Esophagus (tissue), 2 donors: ENCODE measurements at regions not wholly inside any gene's neighbourhood (a gene's known extent, or its start where the extent isn't known, plus 50 kb on each side); places are given as distances from the start of the nearest gene placed in this dataset.

Experiments
- H3K27ac ChIP-seq, 2 donors: one replicate each; pipeline ENCODE4 v1.5.1; 2013; ENCODE audit warnings: low read depth in 2 of 2, mild to moderate bottlenecking in 2 of 2, inconsistent platforms in 1 of 2, low read length in 1 of 2, moderate library complexity in 1 of 2
- H3K27me3 ChIP-seq, 2 donors: one replicate each; pipeline ENCODE4 v1.6.1; 2013; ENCODE audit warnings: low read length in 2 of 2, control low read depth in 1 of 2, mild to moderate bottlenecking in 1 of 2; ENCODE audit not compliant: insufficient read depth in 2 of 2, control insufficient read depth in 1 of 2
- H3K36me3 ChIP-seq, 2 donors: one replicate each; pipeline ENCODE4 v1.6.1; 2013; ENCODE audit warnings: low read length in 1 of 2; ENCODE audit not compliant: control insufficient read depth in 2 of 2, insufficient read depth in 2 of 2
- H3K4me1 ChIP-seq, 2 donors: one replicate each; pipeline ENCODE4 v1.6.1; 2013; ENCODE audit warnings: low read length in 1 of 2; ENCODE audit not compliant: control insufficient read depth in 2 of 2, insufficient read depth in 2 of 2
- H3K4me3 ChIP-seq, 2 donors: one replicate each; pipeline ENCODE4 v1.5.1; 2013; ENCODE audit warnings: low read length in 2 of 2, mild to moderate bottlenecking in 2 of 2, low read depth in 1 of 2, moderate library complexity in 1 of 2
- H3K9me3 ChIP-seq, 2 donors: one replicate each; pipeline ENCODE4 v1.6.1; 2013; ENCODE audit warnings: mild to moderate bottlenecking in 2 of 2, low read depth in 1 of 2, low read length in 1 of 2, moderate library complexity in 1 of 2; ENCODE audit not compliant: control insufficient read depth in 2 of 2, insufficient read depth in 1 of 2
- WGBS, 2 donors: extraction: QIAGEN DNeasy Blood & Tissue Kit; methylation state at CpG; one replicate each; pipeline ENCODE4 v1.1.7; 2013; 5-methylcytosine and 5-hydroxymethylcytosine counted together
- donor health status: healthy with polysubstance abuse.
- donor health status: Bipolar disorder and iron deficiency.

DNA sequence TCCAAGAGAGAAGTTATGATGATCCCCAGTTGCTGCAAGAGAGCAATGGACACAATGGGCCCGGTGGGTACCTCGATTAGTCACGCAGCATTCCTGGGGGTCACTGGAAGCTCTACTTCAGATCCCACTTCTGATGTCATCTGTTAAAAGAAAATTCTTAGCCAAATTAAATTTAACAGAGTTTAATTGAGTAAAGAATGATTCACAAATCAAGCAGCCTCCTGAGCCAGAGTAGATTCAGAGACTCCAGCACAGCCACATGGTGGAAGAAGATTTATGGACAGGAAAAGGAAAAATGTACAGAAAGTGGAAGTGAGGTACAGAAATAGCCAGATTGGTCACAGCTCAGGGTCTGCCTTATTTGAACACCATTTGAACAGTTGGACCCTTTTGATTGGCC, 107.5 kb downstream of the SPTSSA start:
- Histone ChIP-seq H3K9me3 (no peaks in the 10 kb centered on the region), H3K4me3 (no peak overlapping the region), H3K36me3 (no peaks in the 10 kb centered on the region), H3K27me3 (no peaks in the 10 kb centered on the region), H3K27ac (peak overlapping the region in 1 of 2 donors; percentile 31), H3K4me1 (no peaks in the 10 kb centered on the region)
- WGBS, 2 donors: 49 to 58% methylated on average over 3 of the region's 3 CpGs

DNA sequence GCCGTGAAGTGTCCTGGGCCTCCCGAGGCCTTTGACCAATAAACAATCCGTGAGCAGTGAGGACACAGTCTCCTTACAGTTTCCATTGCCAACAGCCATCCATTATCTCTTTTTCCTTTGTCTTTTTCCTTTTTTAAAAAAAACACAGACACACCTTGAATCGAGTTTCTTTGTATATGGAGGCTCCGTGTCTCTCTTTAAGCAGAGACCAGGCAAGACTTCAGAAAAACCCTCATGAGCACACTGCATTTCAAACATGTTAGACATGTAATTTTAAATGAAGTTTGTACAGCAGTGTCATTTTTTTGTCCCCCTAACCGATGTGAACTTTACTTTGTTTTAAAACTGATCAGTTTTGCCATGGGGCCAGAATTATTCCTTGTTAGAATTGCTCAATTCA, 111.1 kb downstream of the SPTSSA start:
- H3K27ac ChIP-seq: no peak overlapping the region
- 83 to 94% methylated on average over 6 of the region's 6 CpGs for WGBS, 2 donors
- H3K9me3 ChIP-seq: peaks cover 1 to 2% of the 10 kb centered on the region in 2 donors
- no peak overlapping the region for H3K4me3 ChIP-seq
- H3K27me3 ChIP-seq: no peaks in the 10 kb centered on the region
- H3K4me1 ChIP-seq: no peaks in the 10 kb centered on the region
- no peaks in the 10 kb centered on the region for H3K36me3 ChIP-seq

- Histone ChIP-seq H3K4me3 (no peak overlapping the region), H3K27me3 (no peaks in the 10 kb centered on the region), H3K4me1 (no peaks in the 10 kb centered on the region), H3K36me3 (no peaks in the 10 kb centered on the region), H3K27ac (no peak overlapping the region), H3K9me3 (peaks cover 3 to 5% of the 10 kb centered on the region in 2 donors)
- 93 to 96% methylated on average over 6 of the region's 6 CpGs for WGBS, 2 donors
Measured at GRCh38 chr14:34348592-34348991, 113.4 kb downstream of the SPTSSA start.

DNA sequence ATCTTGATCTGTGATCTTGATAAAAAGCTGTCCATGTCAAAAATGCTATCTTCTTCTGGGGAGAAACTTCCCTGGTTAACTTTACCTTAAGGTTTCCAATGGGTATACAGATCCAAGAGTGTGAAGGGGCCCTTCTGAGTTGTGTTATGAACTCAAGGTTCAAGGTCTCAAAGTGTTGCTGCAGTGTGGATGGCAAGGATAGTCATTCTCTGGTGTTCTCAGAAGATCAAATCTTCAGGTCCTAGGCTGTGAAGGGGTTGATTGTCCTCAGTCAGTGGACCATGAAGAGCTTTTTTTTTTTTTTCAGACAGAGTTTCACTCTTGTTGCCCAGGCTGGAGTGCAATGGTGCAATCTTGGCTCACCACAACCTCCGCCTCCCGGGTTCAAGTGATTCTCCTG, 114.4 kb downstream of the SPTSSA start:
- WGBS, 2 donors: 75 to 79% methylated on average over 2 of the region's 2 CpGs
- no peaks in the 10 kb centered on the region for H3K36me3 ChIP-seq

GRCh38 chr14:34345718-34346465, 116.1 kb downstream of the SPTSSA start:
- 93 to 95% methylated on average over 26 of the region's 26 CpGs for WGBS, 2 donors

More for the DNA sequence above, 114.4 kb downstream of the SPTSSA start:
- Histone ChIP-seq H3K9me3 (peaks cover 3 to 5% of the 10 kb centered on the region in 2 donors), H3K4me1 (no peaks in the 10 kb centered on the region), H3K27ac (no peak overlapping the region), H3K4me3 (no peak overlapping the region), H3K27me3 (no peaks in the 10 kb centered on the region)

DNA sequence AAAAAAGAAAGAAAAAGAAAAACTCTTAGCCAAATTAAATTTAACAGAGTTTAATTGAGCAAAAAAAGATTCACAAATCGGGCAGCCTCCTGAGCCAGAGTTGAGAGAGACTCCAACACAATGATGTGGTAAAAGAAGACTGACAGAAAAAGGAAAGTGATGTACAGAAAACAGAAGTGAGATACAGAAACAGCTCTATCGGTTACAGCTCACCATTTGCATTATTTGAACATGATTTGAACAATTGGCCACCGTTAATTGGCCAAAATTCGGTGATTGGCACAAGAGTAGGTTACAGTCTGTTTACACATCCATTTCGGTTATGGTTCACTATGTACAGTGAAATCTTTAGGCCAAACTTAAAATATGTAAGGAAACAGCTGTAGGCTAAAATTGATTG, 117.7 kb downstream of the SPTSSA start:
- H3K27me3 ChIP-seq: no peaks in the 10 kb centered on the region
- peaks cover 3 to 5% of the 10 kb centered on the region in 2 donors for H3K9me3 ChIP-seq
- no peaks in the 10 kb centered on the region for H3K36me3 ChIP-seq
- H3K4me3 ChIP-seq: no peak overlapping the region
- H3K4me1 ChIP-seq: no peaks in the 10 kb centered on the region
- WGBS, 2 donors: 88% methylated on average over 5 of the region's 5 CpGs
- no peak overlapping the region for H3K27ac ChIP-seq

More at GRCh38 chr14:34345718-34346465, 116.1 kb downstream of the SPTSSA start:
- no peak overlapping the region for H3K4me3 ChIP-seq
- no peaks in the 10 kb centered on the region for H3K27me3 ChIP-seq
- H3K27ac ChIP-seq: no peak overlapping the region
- H3K4me1 ChIP-seq: no peaks in the 10 kb centered on the region
- no peaks in the 10 kb centered on the region for H3K36me3 ChIP-seq
- peaks cover 3 to 5% of the 10 kb centered on the region in 2 donors for H3K9me3 ChIP-seq

GRCh38 chr14:34340025-34340625, 121.9 kb downstream of the SPTSSA start:
- H3K27ac ChIP-seq: no peak overlapping the region
- H3K27me3 ChIP-seq: no peaks in the 10 kb centered on the region
- no peaks in the 10 kb centered on the region for H3K9me3 ChIP-seq
- H3K36me3 ChIP-seq: no peaks in the 10 kb centered on the region
- H3K4me3 ChIP-seq: no peak overlapping the region
- H3K4me1 ChIP-seq: no peaks in the 10 kb centered on the region
- WGBS, 2 donors: 71 to 73% methylated on average over 4 of the region's 4 CpGs

DNA sequence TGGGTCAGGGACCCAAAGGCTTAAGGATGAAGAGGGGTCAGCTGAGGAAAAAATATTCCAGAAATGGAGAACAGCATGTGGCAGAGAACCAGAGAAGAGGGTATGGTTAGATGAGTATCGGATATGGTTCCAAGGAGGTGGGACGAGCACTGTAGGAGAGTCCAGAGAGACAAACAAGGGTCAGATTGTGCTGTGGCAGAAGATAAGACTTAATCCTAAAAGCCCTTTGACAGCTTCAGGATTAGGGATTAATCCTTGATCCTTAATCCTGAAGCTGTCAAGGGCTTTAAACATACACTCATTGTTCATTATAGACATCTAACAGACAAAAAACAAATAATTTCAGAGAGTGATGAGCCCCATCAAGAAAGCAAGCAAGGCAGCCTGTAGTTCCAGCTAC, 124.0 kb downstream of the SPTSSA start:
- WGBS, 2 donors: 83 to 86% methylated on average over 2 of the region's 2 CpGs
- Histone ChIP-seq H3K9me3 (no peaks in the 10 kb centered on the region), H3K4me3 (no peak overlapping the region), H3K27ac (no peak overlapping the region), H3K36me3 (no peaks in the 10 kb centered on the region), H3K4me1 (no peaks in the 10 kb centered on the region), H3K27me3 (no peaks in the 10 kb centered on the region)

DNA sequence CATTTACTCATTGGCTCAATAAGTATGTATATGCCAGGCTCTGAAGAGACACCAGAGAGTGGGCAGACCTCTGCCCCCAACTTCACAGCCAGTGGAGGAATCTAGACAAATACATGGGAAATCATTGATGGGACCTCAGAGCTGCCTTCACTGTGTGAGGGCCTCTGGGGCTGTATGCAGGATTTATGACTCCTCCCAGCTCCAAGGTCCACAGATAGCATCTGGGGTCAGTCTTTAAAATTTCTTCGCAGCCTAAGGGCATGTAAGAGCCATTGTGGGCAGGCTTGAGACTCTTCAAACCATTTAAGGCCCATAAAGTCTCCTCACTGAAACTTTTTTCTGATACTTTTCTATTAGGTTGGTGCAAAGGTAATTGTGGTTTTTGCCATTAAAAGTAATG, 125.5 kb downstream of the SPTSSA start:
- 78 to 95% methylated on average over 1 of the region's 1 CpG for WGBS, 2 donors
- no peak overlapping the region for H3K4me3 ChIP-seq
- no peaks in the 10 kb centered on the region for H3K27me3 ChIP-seq
- H3K9me3 ChIP-seq: no peaks in the 10 kb centered on the region
- H3K27ac ChIP-seq: no peak overlapping the region
- peaks cover 0 to 3% of the 10 kb centered on the region in 2 donors for H3K4me1 ChIP-seq
- H3K36me3 ChIP-seq: no peaks in the 10 kb centered on the region

GRCh38 chr14:34335968-34336367, 126.1 kb downstream of the SPTSSA start:
- Histone ChIP-seq H3K9me3 (no peaks in the 10 kb centered on the region), H3K4me3 (no peak overlapping the region), H3K4me1 (peaks cover 0 to 3% of the 10 kb centered on the region in 2 donors), H3K36me3 (no peaks in the 10 kb centered on the region), H3K27me3 (no peaks in the 10 kb centered on the region), H3K27ac (no peak overlapping the region)
- WGBS, 2 donors: 84 to 92% methylated on average over 1 of the region's 1 CpG
